ENCODE measurements at regions not wholly inside any gene's neighbourhood (a gene's known extent, or its start where the extent isn't known, plus 50 kb on each side); places are given as distances from the start of the nearest gene placed in this dataset.
A peak's percentile ranks its signal among the peaks of the same experiment; 100 is the strongest.

GRCh38 chr16:86991679-86992078, 325.5 kb downstream of the C16orf95 start:
- DNase-seq (ENCODE audit: low read depth in 2 of 2) = no peak

- DNase-seq (ENCODE audit: low read depth in 2 of 2) = no peak
Measured at GRCh38 chr16:86992587-86992986, 324.6 kb downstream of the C16orf95 start.

- DNase-seq (ENCODE audit: low read depth in 2 of 2) = no peak
Measured at GRCh38 chr16:86993426-86994110, 323.6 kb downstream of the C16orf95 start.

GRCh38 chr16:86994215-86994614, 323.0 kb downstream of the C16orf95 start:
- DNase-seq (ENCODE audit: low read depth in 2 of 2) = no peak

GRCh38 chr16:86994651-86995171, 322.5 kb downstream of the C16orf95 start:
- peak in 1 of 2 donors; percentile 81 for DNase-seq (ENCODE audit: low read depth in 2 of 2)

- DNase-seq (ENCODE audit: low read depth in 2 of 2) = no peak
Measured at GRCh38 chr16:86995456-86995855, 321.7 kb downstream of the C16orf95 start.

- DNase-seq (ENCODE audit: low read depth in 2 of 2) = no peak
Measured at GRCh38 chr16:86996081-86996480, 321.1 kb downstream of the C16orf95 start.

GRCh38 chr16:86997058-86997457, 320.1 kb downstream of the C16orf95 start:
- DNase-seq (ENCODE audit: low read depth in 2 of 2) = no peak

GRCh38 chr16:86998196-86999001, 318.8 kb downstream of the C16orf95 start:
- DNase-seq (ENCODE audit: low read depth in 2 of 2) = no peak

GRCh38 chr16:87000001-87000400, 317.2 kb downstream of the C16orf95 start:
- no peak for DNase-seq (ENCODE audit: low read depth in 2 of 2)

GRCh38 chr16:87002717-87003413, 314.3 kb downstream of the C16orf95 start:
- DNase-seq (ENCODE audit: low read depth in 2 of 2) = no peak

- no peak for DNase-seq (ENCODE audit: low read depth in 2 of 2)
Measured at GRCh38 chr16:87003414-87003755, 313.8 kb downstream of the C16orf95 start.

GRCh38 chr16:87006021-87006420, 311.2 kb downstream of the C16orf95 start:
- no peak for DNase-seq (ENCODE audit: low read depth in 2 of 2)

GRCh38 chr16:87006789-87007745, 310.1 kb downstream of the C16orf95 start:
- no peak for DNase-seq (ENCODE audit: low read depth in 2 of 2)

- DNase-seq (ENCODE audit: low read depth in 2 of 2) = no peak
Measured at GRCh38 chr16:87007907-87008306, 309.3 kb downstream of the C16orf95 start.

GRCh38 chr16:87008664-87009063, 308.5 kb downstream of the C16orf95 start:
- DNase-seq (ENCODE audit: low read depth in 2 of 2) = no peak

- no peak for DNase-seq (ENCODE audit: low read depth in 2 of 2)
Measured at GRCh38 chr16:87012954-87013938, 303.9 kb downstream of the C16orf95 start.

GRCh38 chr16:87014112-87014511, 303.1 kb downstream of the C16orf95 start:
- DNase-seq (ENCODE audit: low read depth in 2 of 2) = no peak

- no peak for DNase-seq (ENCODE audit: low read depth in 2 of 2)
Measured at GRCh38 chr16:87015021-87015420, 302.2 kb downstream of the C16orf95 start.
